ENCODE measurements at regions not wholly inside any gene's neighbourhood (a gene's known extent, or its start where the extent isn't known, plus 50 kb on each side); places are given as distances from the start of the nearest gene placed in this dataset.

- no peak for ATAC-seq (ENCODE audit: low read depth)
Measured at GRCh38 chr4:110837896-110838450, 215.1 kb upstream of the PITX2 start.

GRCh38 chr4:110840221-110840654, 217.4 kb upstream of the PITX2 start:
- CTCF ChIA-PET, result no interaction called here
- ATAC-seq (ENCODE audit: low read depth), result no peak
- intact Hi-C loops (cut with micrococcal nuclease), result no loop called here

More at GRCh38 chr4:110837896-110838450, 215.1 kb upstream of the PITX2 start:
- no peaks in the 10 kb centered on the region for H3K4me1 ChIP-seq (ENCODE audit: control insufficient read depth in 2 of 2, insufficient read depth in 2 of 2, low read length in 2 of 2)
- H3K9me3 ChIP-seq (ENCODE audit: control extremely low read depth in 1 of 3, control insufficient read depth in 2 of 3, insufficient read depth in 1 of 3, low read length in 2 of 3), result no peaks in the 10 kb centered on the region
- POLR2A ChIA-PET, result no interaction called here
- WGBS (ENCODE audit: insufficient coverage), result 49% methylated on average over 5 of the region's 7 CpGs
- Mint-ChIP-seq H3K9me3 (ENCODE audit: insufficient read depth) (no peaks in the 10 kb centered on the region), H3K27ac (no peak overlapping the region), H3K4me1 (no peaks in the 10 kb centered on the region), H3K4me3 (no peak overlapping the region), H3K27me3 (no peaks in the 10 kb centered on the region)
- intact Hi-C loops (cut with micrococcal nuclease), result no loop called here
- H3K27me3 ChIP-seq (replicated peaks in 1 of 4; ENCODE audit: control extremely low read depth in 1 of 4, control insufficient read depth in 3 of 4, insufficient read depth in 4 of 4, low read length in 3 of 4), result no peaks in the 10 kb centered on the region
- no peak overlapping the region for H3K9ac ChIP-seq (ENCODE audit: low read length)
- TF ChIP-seq EZH2 (IDR thresholded peaks at IDR 0.05; ENCODE audit: borderline replicate concordance, insufficient read depth, low read depth, low read length, poor library complexity, severe bottlenecking) (no peak), CTCF (IDR thresholded peaks at IDR 0.05) (no peak)
- no peaks in the 10 kb centered on the region for H3K79me2 ChIP-seq (ENCODE audit: control insufficient read depth, insufficient read depth, low read length)
- no peak overlapping the region for H3K27ac ChIP-seq (ENCODE audit: low read length in 2 of 2)
- H3K36me3 ChIP-seq (replicated peaks in 1 of 2; ENCODE audit: control extremely low read depth in 1 of 2, control insufficient read depth in 1 of 2, extremely low read depth in 1 of 2, insufficient read depth in 2 of 2, low read length in 1 of 2), result no peaks in the 10 kb centered on the region
- CTCF ChIA-PET, result no interaction called here
- H3K4me3 ChIP-seq (ENCODE audit: control extremely low read depth in 1 of 5, extremely low read depth in 1 of 5, insufficient read depth in 1 of 5, low read depth in 2 of 5, low read length in 4 of 5), result no peak overlapping the region
- H3K4me2 ChIP-seq (replicated peaks; ENCODE audit: low read depth, low read length, poor library complexity, severe bottlenecking), result no peak overlapping the region
- H4K20me1 ChIP-seq (ENCODE audit: control insufficient read depth, insufficient read depth, low read length, poor library complexity, severe bottlenecking), result no peaks in the 10 kb centered on the region
- no peak overlapping the region for H2AFZ ChIP-seq (ENCODE audit: insufficient read depth, low read depth, low read length, poor library complexity, severe bottlenecking)
- no peak for DNase-seq

More at GRCh38 chr4:110840221-110840654, 217.4 kb upstream of the PITX2 start:
- Histone ChIP-seq H3K4me1 (ENCODE audit: control insufficient read depth in 2 of 2, insufficient read depth in 2 of 2, low read length in 2 of 2) (no peaks in the 10 kb centered on the region), H3K9ac (ENCODE audit: low read length) (no peak overlapping the region), H4K20me1 (ENCODE audit: control insufficient read depth, insufficient read depth, low read length, poor library complexity, severe bottlenecking) (no peaks in the 10 kb centered on the region), H3K4me2 (replicated peaks; ENCODE audit: low read depth, low read length, poor library complexity, severe bottlenecking) (no peak overlapping the region), H2AFZ (ENCODE audit: insufficient read depth, low read depth, low read length, poor library complexity, severe bottlenecking) (no peak overlapping the region), H3K27ac (ENCODE audit: low read length in 2 of 2) (no peak overlapping the region), H3K79me2 (ENCODE audit: control insufficient read depth, insufficient read depth, low read length) (no peaks in the 10 kb centered on the region), H3K27me3 (replicated peaks in 1 of 4; ENCODE audit: control extremely low read depth in 1 of 4, control insufficient read depth in 3 of 4, insufficient read depth in 4 of 4, low read length in 3 of 4) (no peaks in the 10 kb centered on the region), H3K36me3 (replicated peaks in 1 of 2; ENCODE audit: control extremely low read depth in 1 of 2, control insufficient read depth in 1 of 2, extremely low read depth in 1 of 2, insufficient read depth in 2 of 2, low read length in 1 of 2) (no peaks in the 10 kb centered on the region), H3K9me3 (ENCODE audit: control extremely low read depth in 1 of 3, control insufficient read depth in 2 of 3, insufficient read depth in 1 of 3, low read length in 2 of 3) (no peaks in the 10 kb centered on the region), H3K4me3 (ENCODE audit: control extremely low read depth in 1 of 5, extremely low read depth in 1 of 5, insufficient read depth in 1 of 5, low read depth in 2 of 5, low read length in 4 of 5) (no peak overlapping the region)
- Mint-ChIP-seq H3K27me3 (no peaks in the 10 kb centered on the region), H3K4me3 (no peak overlapping the region), H3K9me3 (ENCODE audit: insufficient read depth) (no peaks in the 10 kb centered on the region), H3K27ac (no peak overlapping the region), H3K4me1 (no peaks in the 10 kb centered on the region)
- POLR2A ChIA-PET, result no interaction called here
- no peak for DNase-seq
- no peak for TF ChIP-seq EZH2 (IDR thresholded peaks at IDR 0.05; ENCODE audit: borderline replicate concordance, insufficient read depth, low read depth, low read length, poor library complexity, severe bottlenecking)
- no CpG with 5 or more reads among the region's 2 CpGs for WGBS (ENCODE audit: insufficient coverage)

Measured in B cell (primary cell).